ENCODE measurements at regions not wholly inside any gene's neighbourhood (a gene's known extent, or its start where the extent isn't known, plus 50 kb on each side); places are given as distances from the start of the nearest gene placed in this dataset.

- intact Hi-C loops (cut with micrococcal nuclease), result no loop called here
- Mint-ChIP-seq H3K27ac (no peak overlapping the region), H3K36me3 (ENCODE audit: low read depth) (no peaks in the 10 kb centered on the region), H3K4me3 (no peak overlapping the region), H3K9me3 (no peaks in the 10 kb centered on the region), H3K27me3 (no peaks in the 10 kb centered on the region), H3K4me1 (ENCODE audit: low read depth) (no peaks in the 10 kb centered on the region)
Observed at GRCh38 chr4:33518856-33519255, 2725.5 kb downstream of the ARAP2 start.

GRCh38 chr4:33532821-33533220 lies 2711.5 kb downstream of the ARAP2 start:
- no peaks in the 10 kb centered on the region for H3K4me1 Mint-ChIP-seq (ENCODE audit: low read depth)
- H3K9me3 Mint-ChIP-seq, result no peaks in the 10 kb centered on the region
- no peaks in the 10 kb centered on the region for H3K27me3 Mint-ChIP-seq
- H3K36me3 Mint-ChIP-seq (ENCODE audit: low read depth), result no peaks in the 10 kb centered on the region
- H3K4me3 Mint-ChIP-seq, result no peak overlapping the region
- intact Hi-C loops (cut with micrococcal nuclease), result no loop called here
- H3K27ac Mint-ChIP-seq, result no peak overlapping the region

- no peaks in the 10 kb centered on the region for H3K27me3 Mint-ChIP-seq
- no peak overlapping the region for H3K4me3 Mint-ChIP-seq
- H3K4me1 Mint-ChIP-seq (ENCODE audit: low read depth), result no peaks in the 10 kb centered on the region
- no peaks in the 10 kb centered on the region for H3K9me3 Mint-ChIP-seq
- H3K36me3 Mint-ChIP-seq (ENCODE audit: low read depth), result no peaks in the 10 kb centered on the region
- no peak overlapping the region for H3K27ac Mint-ChIP-seq
- intact Hi-C loops (cut with micrococcal nuclease), result no loop called here
Observed at GRCh38 chr4:33536898-33537297, 2707.4 kb downstream of the ARAP2 start.

GRCh38 chr4:33537527-33537926 lies 2706.8 kb downstream of the ARAP2 start:
- H3K27ac Mint-ChIP-seq, result no peak overlapping the region

GRCh38 chr4:33543941-33544450 lies 2700.3 kb downstream of the ARAP2 start:
- Mint-ChIP-seq H3K9me3 (peaks cover 5% of the 10 kb centered on the region), H3K27ac (no peak overlapping the region), H3K36me3 (ENCODE audit: low read depth) (no peaks in the 10 kb centered on the region), H3K4me1 (ENCODE audit: low read depth) (no peaks in the 10 kb centered on the region), H3K27me3 (no peaks in the 10 kb centered on the region), H3K4me3 (no peak overlapping the region)
- intact Hi-C loops (cut with micrococcal nuclease), result no loop called here

More at GRCh38 chr4:33537527-33537926, 2706.8 kb downstream of the ARAP2 start:
- Mint-ChIP-seq H3K36me3 (ENCODE audit: low read depth) (no peaks in the 10 kb centered on the region), H3K9me3 (no peaks in the 10 kb centered on the region), H3K27me3 (no peaks in the 10 kb centered on the region), H3K4me3 (no peak overlapping the region), H3K4me1 (ENCODE audit: low read depth) (no peaks in the 10 kb centered on the region)
- intact Hi-C loops (cut with micrococcal nuclease), result no loop called here

GRCh38 chr4:33551244-33551643 lies 2693.1 kb downstream of the ARAP2 start:
- Mint-ChIP-seq H3K9me3 (peaks cover 38% of the 10 kb centered on the region), H3K4me3 (no peak overlapping the region), H3K4me1 (ENCODE audit: low read depth) (no peaks in the 10 kb centered on the region), H3K27ac (no peak overlapping the region), H3K27me3 (no peaks in the 10 kb centered on the region), H3K36me3 (ENCODE audit: low read depth) (no peaks in the 10 kb centered on the region)
- intact Hi-C loops (cut with micrococcal nuclease), result no loop called here

GRCh38 chr4:33561259-33561658 lies 2683.1 kb downstream of the ARAP2 start:
- Mint-ChIP-seq H3K36me3 (ENCODE audit: low read depth) (no peaks in the 10 kb centered on the region), H3K4me3 (no peak overlapping the region), H3K27ac (no peak overlapping the region), H3K27me3 (no peaks in the 10 kb centered on the region), H3K9me3 (no peaks in the 10 kb centered on the region), H3K4me1 (ENCODE audit: low read depth) (no peaks in the 10 kb centered on the region)
- intact Hi-C loops (cut with micrococcal nuclease), result no loop called here

GRCh38 chr4:33566649-33567048 lies 2677.7 kb downstream of the ARAP2 start:
- Mint-ChIP-seq H3K4me1 (ENCODE audit: low read depth) (no peaks in the 10 kb centered on the region), H3K9me3 (no peaks in the 10 kb centered on the region), H3K27ac (no peak overlapping the region), H3K36me3 (ENCODE audit: low read depth) (no peaks in the 10 kb centered on the region), H3K27me3 (no peaks in the 10 kb centered on the region), H3K4me3 (no peak overlapping the region)
- intact Hi-C loops (cut with micrococcal nuclease), result no loop called here

- intact Hi-C loops (cut with micrococcal nuclease), result no loop called here
- H3K36me3 Mint-ChIP-seq (ENCODE audit: low read depth), result no peaks in the 10 kb centered on the region
- no peaks in the 10 kb centered on the region for H3K4me1 Mint-ChIP-seq (ENCODE audit: low read depth)
- H3K27me3 Mint-ChIP-seq, result no peaks in the 10 kb centered on the region
- no peak overlapping the region for H3K4me3 Mint-ChIP-seq
- peaks cover 17% of the 10 kb centered on the region for H3K9me3 Mint-ChIP-seq
- no peak overlapping the region for H3K27ac Mint-ChIP-seq
Observed at GRCh38 chr4:33577791-33578190, 2666.5 kb downstream of the ARAP2 start.

GRCh38 chr4:33579951-33580350 lies 2664.4 kb downstream of the ARAP2 start:
- Mint-ChIP-seq H3K4me1 (ENCODE audit: low read depth) (no peaks in the 10 kb centered on the region), H3K9me3 (peaks cover 17% of the 10 kb centered on the region), H3K36me3 (ENCODE audit: low read depth) (no peaks in the 10 kb centered on the region), H3K4me3 (no peak overlapping the region), H3K27me3 (no peaks in the 10 kb centered on the region), H3K27ac (no peak overlapping the region)
- intact Hi-C loops (cut with micrococcal nuclease), result no loop called here

- no peaks in the 10 kb centered on the region for H3K27me3 Mint-ChIP-seq
- no peaks in the 10 kb centered on the region for H3K4me1 Mint-ChIP-seq (ENCODE audit: low read depth)
- intact Hi-C loops (cut with micrococcal nuclease), result no loop called here
- H3K27ac Mint-ChIP-seq, result no peak overlapping the region
- H3K36me3 Mint-ChIP-seq (ENCODE audit: low read depth), result no peaks in the 10 kb centered on the region
- H3K4me3 Mint-ChIP-seq, result no peak overlapping the region
- H3K9me3 Mint-ChIP-seq, result peaks cover 45% of the 10 kb centered on the region
Observed at GRCh38 chr4:33592701-33593100, 2651.6 kb downstream of the ARAP2 start.

- no peaks in the 10 kb centered on the region for H3K36me3 Mint-ChIP-seq (ENCODE audit: low read depth)
- H3K27ac Mint-ChIP-seq, result no peak overlapping the region
- H3K4me3 Mint-ChIP-seq, result no peak overlapping the region
- H3K4me1 Mint-ChIP-seq (ENCODE audit: low read depth), result no peaks in the 10 kb centered on the region
- no peaks in the 10 kb centered on the region for H3K27me3 Mint-ChIP-seq
- intact Hi-C loops (cut with micrococcal nuclease), result no loop called here
- H3K9me3 Mint-ChIP-seq, result peaks cover 52% of the 10 kb centered on the region
Observed at GRCh38 chr4:33606951-33607350, 2637.4 kb downstream of the ARAP2 start.

GRCh38 chr4:33616121-33616520 lies 2628.2 kb downstream of the ARAP2 start:
- H3K4me1 Mint-ChIP-seq (ENCODE audit: low read depth), result no peaks in the 10 kb centered on the region
- no peak overlapping the region for H3K27ac Mint-ChIP-seq
- no peaks in the 10 kb centered on the region for H3K27me3 Mint-ChIP-seq
- intact Hi-C loops (cut with micrococcal nuclease), result no loop called here
- H3K9me3 Mint-ChIP-seq, result peaks cover 19% of the 10 kb centered on the region
- H3K36me3 Mint-ChIP-seq (ENCODE audit: low read depth), result no peaks in the 10 kb centered on the region
- H3K4me3 Mint-ChIP-seq, result no peak overlapping the region

- Mint-ChIP-seq H3K27ac (no peak overlapping the region), H3K9me3 (peaks cover 8% of the 10 kb centered on the region), H3K4me3 (no peak overlapping the region), H3K4me1 (ENCODE audit: low read depth) (no peaks in the 10 kb centered on the region), H3K27me3 (no peaks in the 10 kb centered on the region), H3K36me3 (ENCODE audit: low read depth) (no peaks in the 10 kb centered on the region)
- intact Hi-C loops (cut with micrococcal nuclease), result no loop called here
Observed at GRCh38 chr4:33625748-33626147, 2618.6 kb downstream of the ARAP2 start.

- intact Hi-C loops (cut with micrococcal nuclease), result no loop called here
Observed at GRCh38 chr4:33626221-33626620, 2618.1 kb downstream of the ARAP2 start.

More at GRCh38 chr4:33626221-33626620, 2618.1 kb downstream of the ARAP2 start:
- no peak overlapping the region for H3K4me3 Mint-ChIP-seq
- peaks cover 9% of the 10 kb centered on the region for H3K9me3 Mint-ChIP-seq
- H3K27ac Mint-ChIP-seq, result no peak overlapping the region
- H3K27me3 Mint-ChIP-seq, result no peaks in the 10 kb centered on the region
- no peaks in the 10 kb centered on the region for H3K4me1 Mint-ChIP-seq (ENCODE audit: low read depth)
- no peaks in the 10 kb centered on the region for H3K36me3 Mint-ChIP-seq (ENCODE audit: low read depth)
